ENCODE measurements at regions not wholly inside any gene's neighbourhood (a gene's known extent, or its start where the extent isn't known, plus 50 kb on each side); places are given as distances from the start of the nearest gene placed in this dataset.
A peak's percentile ranks its signal among the peaks of the same experiment; 100 is the strongest.

DNA sequence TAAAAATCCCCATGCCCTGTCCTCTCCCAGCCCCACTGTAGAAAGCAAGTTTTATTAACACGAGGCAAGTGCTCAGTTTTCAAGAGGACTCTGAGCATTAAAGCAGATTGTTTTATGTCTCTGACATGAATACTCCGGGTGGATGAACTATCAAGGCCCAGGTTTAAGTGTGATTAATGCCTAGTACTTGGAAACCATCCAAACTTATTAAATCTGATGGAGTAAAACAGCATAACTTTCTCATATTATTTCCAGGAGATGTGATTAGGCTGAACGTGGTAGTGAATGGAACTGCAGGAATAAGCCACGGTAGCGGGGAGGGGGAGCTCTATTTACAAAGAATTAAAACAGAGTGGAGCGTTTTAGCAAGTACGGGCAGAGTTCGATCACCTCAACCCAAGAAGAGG is 144.2 kb upstream of the RNF32 start:
- intact Hi-C loops (cut with DNase I): no loop called here
- H3K9ac ChIP-seq (ENCODE audit: low read length in 3 of 3): no peak overlapping the region
- no peak overlapping the region for H3K27ac ChIP-seq (ENCODE audit: low read depth in 2 of 2, low read length in 2 of 2)
- no peaks in the 10 kb centered on the region for H3K4me1 ChIP-seq (ENCODE audit: control insufficient read depth in 2 of 3, insufficient read depth in 2 of 3, low read depth in 1 of 3, low read length in 3 of 3)
- H3K36me3 ChIP-seq (ENCODE audit: control insufficient read depth in 2 of 3, insufficient read depth in 3 of 3, low read length in 3 of 3): no peaks in the 10 kb centered on the region
- no peaks in the 10 kb centered on the region for H3K9me3 ChIP-seq (ENCODE audit: control insufficient read depth in 2 of 3, insufficient read depth in 1 of 3, low read length in 3 of 3)
- no peaks in the 10 kb centered on the region for H3K27me3 ChIP-seq (ENCODE audit: control insufficient read depth, insufficient read depth, low read length)
- peak overlapping the region in 1 of 3 donors; percentile 33 for H3K4me3 ChIP-seq (ENCODE audit: low read length in 3 of 3)
- peak in 2 of 5 donors; percentile 31 to 60 for DNase-seq
- TF ChIP-seq, protein P1, sequence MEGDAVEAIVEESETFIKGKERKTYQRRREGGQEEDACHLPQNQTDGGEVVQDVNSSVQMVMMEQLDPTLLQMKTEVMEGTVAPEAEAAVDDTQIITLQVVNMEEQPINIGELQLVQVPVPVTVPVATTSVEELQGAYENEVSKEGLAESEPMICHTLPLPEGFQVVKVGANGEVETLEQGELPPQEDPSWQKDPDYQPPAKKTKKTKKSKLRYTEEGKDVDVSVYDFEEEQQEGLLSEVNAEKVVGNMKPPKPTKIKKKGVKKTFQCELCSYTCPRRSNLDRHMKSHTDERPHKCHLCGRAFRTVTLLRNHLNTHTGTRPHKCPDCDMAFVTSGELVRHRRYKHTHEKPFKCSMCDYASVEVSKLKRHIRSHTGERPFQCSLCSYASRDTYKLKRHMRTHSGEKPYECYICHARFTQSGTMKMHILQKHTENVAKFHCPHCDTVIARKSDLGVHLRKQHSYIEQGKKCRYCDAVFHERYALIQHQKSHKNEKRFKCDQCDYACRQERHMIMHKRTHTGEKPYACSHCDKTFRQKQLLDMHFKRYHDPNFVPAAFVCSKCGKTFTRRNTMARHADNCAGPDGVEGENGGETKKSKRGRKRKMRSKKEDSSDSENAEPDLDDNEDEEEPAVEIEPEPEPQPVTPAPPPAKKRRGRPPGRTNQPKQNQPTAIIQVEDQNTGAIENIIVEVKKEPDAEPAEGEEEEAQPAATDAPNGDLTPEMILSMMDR (IDR thresholded peaks at IDR 0.05; ENCODE audit: borderline replicate concordance, extremely low read depth, insufficient read depth): no peak
- no peak for FAIRE-seq

DNA sequence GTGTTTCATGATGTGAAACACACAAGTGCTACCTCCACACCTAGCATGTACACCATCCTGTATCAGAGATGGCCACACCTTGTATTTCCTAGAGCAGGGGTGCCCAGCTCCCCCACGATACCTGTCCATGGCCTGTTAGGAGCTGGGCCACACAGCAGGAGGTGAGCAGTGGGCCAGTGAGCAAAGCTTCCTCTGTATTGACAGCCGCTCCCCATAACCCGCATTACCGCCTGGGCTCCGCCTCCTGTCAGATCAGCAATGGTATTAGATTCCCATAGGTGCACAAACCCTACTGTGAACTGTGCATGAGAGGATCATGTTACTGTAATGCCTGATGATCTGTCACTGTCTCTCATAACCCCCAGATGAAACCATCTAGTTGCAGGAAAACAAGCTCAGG is 145.6 kb upstream of the RNF32 start:
- Histone ChIP-seq H3K27ac (ENCODE audit: low read depth in 2 of 2, low read length in 2 of 2) (no peak overlapping the region), H3K4me3 (ENCODE audit: low read length in 3 of 3) (no peak overlapping the region), H3K4me1 (ENCODE audit: control insufficient read depth in 2 of 3, insufficient read depth in 2 of 3, low read depth in 1 of 3, low read length in 3 of 3) (no peaks in the 10 kb centered on the region), H3K9me3 (ENCODE audit: control insufficient read depth in 2 of 3, insufficient read depth in 1 of 3, low read length in 3 of 3) (no peaks in the 10 kb centered on the region), H3K9ac (ENCODE audit: low read length in 3 of 3) (no peak overlapping the region), H3K36me3 (ENCODE audit: control insufficient read depth in 2 of 3, insufficient read depth in 3 of 3, low read length in 3 of 3) (no peaks in the 10 kb centered on the region), H3K27me3 (ENCODE audit: control insufficient read depth, insufficient read depth, low read length) (no peaks in the 10 kb centered on the region)
- intact Hi-C loops (cut with DNase I): no loop called here
- TF ChIP-seq, protein P1 (IDR thresholded peaks at IDR 0.05; ENCODE audit: borderline replicate concordance, extremely low read depth, insufficient read depth): no peak
- DNase-seq (no peak), FAIRE-seq (no peak)

DNA sequence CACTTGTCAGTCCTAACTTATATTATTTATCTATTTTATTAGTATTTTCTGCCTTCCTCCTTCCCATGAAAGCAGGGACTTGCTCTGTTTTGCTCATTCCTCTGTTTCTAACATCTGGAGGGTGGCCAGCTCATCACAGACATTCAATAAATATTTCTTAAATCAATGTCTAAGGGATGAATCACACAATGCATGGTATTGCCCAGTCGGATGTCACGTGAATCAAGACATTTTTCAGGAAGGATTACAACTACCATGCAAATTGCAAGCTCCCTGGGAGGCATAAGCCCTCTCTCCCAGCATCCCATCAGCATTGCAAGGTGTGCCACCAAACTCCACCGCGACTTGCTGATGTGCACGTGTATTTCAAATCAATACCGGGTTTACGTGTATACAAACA is 146.6 kb upstream of the RNF32 start:
- Histone ChIP-seq H3K27ac (ENCODE audit: low read depth in 2 of 2, low read length in 2 of 2) (no peak overlapping the region), H3K36me3 (ENCODE audit: control insufficient read depth in 2 of 3, insufficient read depth in 3 of 3, low read length in 3 of 3) (no peaks in the 10 kb centered on the region), H3K4me3 (ENCODE audit: low read length in 3 of 3) (no peak overlapping the region), H3K4me1 (ENCODE audit: control insufficient read depth in 2 of 3, insufficient read depth in 2 of 3, low read depth in 1 of 3, low read length in 3 of 3) (no peaks in the 10 kb centered on the region), H3K9me3 (ENCODE audit: control insufficient read depth in 2 of 3, insufficient read depth in 1 of 3, low read length in 3 of 3) (no peaks in the 10 kb centered on the region), H3K27me3 (ENCODE audit: control insufficient read depth, insufficient read depth, low read length) (no peaks in the 10 kb centered on the region), H3K9ac (ENCODE audit: low read length in 3 of 3) (no peak overlapping the region)
- no peak for FAIRE-seq
- intact Hi-C loops (cut with DNase I): no loop called here
- TF ChIP-seq, protein P1 (IDR thresholded peaks at IDR 0.05; ENCODE audit: borderline replicate concordance, extremely low read depth, insufficient read depth): no peak
- no peak for DNase-seq

DNA sequence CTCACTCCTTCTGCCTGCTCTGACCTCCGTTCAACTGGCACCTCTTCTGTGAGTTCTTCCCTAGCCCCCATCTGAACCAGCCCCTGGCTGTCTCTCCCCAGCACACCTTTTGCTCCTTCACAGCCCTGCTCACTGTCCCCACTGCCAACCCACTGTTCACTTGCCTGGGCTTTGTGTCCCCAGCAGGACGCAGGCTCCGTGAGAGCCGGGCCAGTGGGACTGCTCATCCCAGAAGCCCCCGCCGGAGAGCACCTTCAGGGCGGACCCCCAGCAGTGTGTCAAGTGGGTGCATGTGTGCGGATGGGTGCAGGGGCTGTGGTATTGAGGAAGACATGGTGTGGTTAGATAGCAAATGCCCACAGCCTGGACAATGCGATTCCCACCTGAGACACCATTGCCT is 148.4 kb upstream of the RNF32 start:
- no peaks in the 10 kb centered on the region for H3K36me3 ChIP-seq (ENCODE audit: control insufficient read depth in 2 of 3, insufficient read depth in 3 of 3, low read length in 3 of 3)
- no peak overlapping the region for H3K4me3 ChIP-seq (ENCODE audit: low read length in 3 of 3)
- H3K4me1 ChIP-seq (ENCODE audit: control insufficient read depth in 2 of 3, insufficient read depth in 2 of 3, low read depth in 1 of 3, low read length in 3 of 3): no peaks in the 10 kb centered on the region
- DNase-seq (no peak), FAIRE-seq (no peak)
- no peaks in the 10 kb centered on the region for H3K27me3 ChIP-seq (ENCODE audit: control insufficient read depth, insufficient read depth, low read length)
- no peaks in the 10 kb centered on the region for H3K9me3 ChIP-seq (ENCODE audit: control insufficient read depth in 2 of 3, insufficient read depth in 1 of 3, low read length in 3 of 3)
- intact Hi-C loops (cut with DNase I): no loop called here
- TF ChIP-seq, protein P1 (IDR thresholded peaks at IDR 0.05; ENCODE audit: borderline replicate concordance, extremely low read depth, insufficient read depth): no peak
- no peak overlapping the region for H3K9ac ChIP-seq (ENCODE audit: low read length in 3 of 3)
- no peak overlapping the region for H3K27ac ChIP-seq (ENCODE audit: low read depth in 2 of 2, low read length in 2 of 2)

Data from kidney (tissue), 13 donors.